GM23248 (cell line): ENCODE measurements at regions not wholly inside any gene's neighbourhood (a gene's known extent, or its start where the extent isn't known, plus 50 kb on each side); places are given as distances from the start of the nearest gene placed in this dataset.

ENCODE experiments used
- EZH2 ChIP-seq: fragments of 200-600 bp; sonication (generic); IDR thresholded peaks from 2 replicates; pipeline ENCODE4 v1.6.1; 2018; ENCODE audit warnings: antibody characterized with exemption, mild to moderate bottlenecking; ENCODE audit not compliant: insufficient read depth, poor library complexity, severe bottlenecking
- EZH2phosphoT487 ChIP-seq: fragments of 200-600 bp; sonication (generic); IDR thresholded peaks from 2 replicates; pipeline ENCODE4 v1.6.1; 2018; ENCODE audit warnings: antibody characterized with exemption, moderate library complexity, mild to moderate bottlenecking, low read depth; ENCODE audit not compliant: insufficient read depth

GRCh38 chr15:69957175-69957574, 140.5 kb downstream of the TLE3 start:
- no peak for TF ChIP-seq EZH2phosphoT487
- TF ChIP-seq EZH2: no peak
